ENCODE measurements at regions not wholly inside any gene's neighbourhood (a gene's known extent, or its start where the extent isn't known, plus 50 kb on each side); places are given as distances from the start of the nearest gene placed in this dataset.

DNA sequence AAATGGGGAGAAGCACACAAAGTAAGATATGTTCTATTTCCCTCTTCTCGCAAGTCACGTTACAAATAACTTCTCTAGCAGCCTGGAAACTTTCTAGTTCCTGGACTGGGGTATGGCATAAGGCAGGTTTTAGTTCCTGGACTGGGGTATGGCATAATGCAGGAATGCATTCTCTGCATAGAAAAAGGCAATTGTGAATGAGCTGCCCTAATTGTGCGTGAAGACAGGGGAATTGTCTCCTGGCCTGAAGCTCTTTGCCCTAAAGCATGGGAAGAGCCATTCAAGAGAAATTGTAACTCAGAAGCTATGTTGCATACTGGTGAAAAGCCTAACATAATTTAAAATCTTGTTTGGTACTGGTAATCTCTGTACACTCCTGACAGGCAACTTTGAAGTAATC, 54.3 kb upstream of the CBLB start:
- Histone ChIP-seq H3K4me1 (ENCODE audit: low read length) (no peaks in the 10 kb centered on the region), H4K20me1 (ENCODE audit: insufficient read depth, low read length) (no peaks in the 10 kb centered on the region), H2AFZ (ENCODE audit: low read depth, low read length) (no peak overlapping the region), H3K4me2 (ENCODE audit: low read length) (no peak overlapping the region), H3K79me2 (ENCODE audit: low read length) (no peaks in the 10 kb centered on the region), H3K4me3 (ENCODE audit: low read length) (no peak overlapping the region), H3K9me3 (ENCODE audit: insufficient read depth, low read length) (0 out of 2 replicates have a peak, but pooled peaks cover 3% of the 10 kb centered on the region), H3K9ac (ENCODE audit: low read length) (no peak overlapping the region), H3K27ac (ENCODE audit: low read length) (no peak overlapping the region), H3K27me3 (ENCODE audit: low read depth, low read length) (no peaks in the 10 kb centered on the region), H3K36me3 (replicated peaks; ENCODE audit: low read depth, low read length) (no peaks in the 10 kb centered on the region)
- TF ChIP-seq, protein P1, sequence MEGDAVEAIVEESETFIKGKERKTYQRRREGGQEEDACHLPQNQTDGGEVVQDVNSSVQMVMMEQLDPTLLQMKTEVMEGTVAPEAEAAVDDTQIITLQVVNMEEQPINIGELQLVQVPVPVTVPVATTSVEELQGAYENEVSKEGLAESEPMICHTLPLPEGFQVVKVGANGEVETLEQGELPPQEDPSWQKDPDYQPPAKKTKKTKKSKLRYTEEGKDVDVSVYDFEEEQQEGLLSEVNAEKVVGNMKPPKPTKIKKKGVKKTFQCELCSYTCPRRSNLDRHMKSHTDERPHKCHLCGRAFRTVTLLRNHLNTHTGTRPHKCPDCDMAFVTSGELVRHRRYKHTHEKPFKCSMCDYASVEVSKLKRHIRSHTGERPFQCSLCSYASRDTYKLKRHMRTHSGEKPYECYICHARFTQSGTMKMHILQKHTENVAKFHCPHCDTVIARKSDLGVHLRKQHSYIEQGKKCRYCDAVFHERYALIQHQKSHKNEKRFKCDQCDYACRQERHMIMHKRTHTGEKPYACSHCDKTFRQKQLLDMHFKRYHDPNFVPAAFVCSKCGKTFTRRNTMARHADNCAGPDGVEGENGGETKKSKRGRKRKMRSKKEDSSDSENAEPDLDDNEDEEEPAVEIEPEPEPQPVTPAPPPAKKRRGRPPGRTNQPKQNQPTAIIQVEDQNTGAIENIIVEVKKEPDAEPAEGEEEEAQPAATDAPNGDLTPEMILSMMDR (IDR thresholded peaks at IDR 0.05; ENCODE audit: low read depth, low read length): no peak
- TF ChIP-seq EZH2phosphoT487 (IDR thresholded peaks at IDR 0.05; ENCODE audit: low read depth): no peak

DNA sequence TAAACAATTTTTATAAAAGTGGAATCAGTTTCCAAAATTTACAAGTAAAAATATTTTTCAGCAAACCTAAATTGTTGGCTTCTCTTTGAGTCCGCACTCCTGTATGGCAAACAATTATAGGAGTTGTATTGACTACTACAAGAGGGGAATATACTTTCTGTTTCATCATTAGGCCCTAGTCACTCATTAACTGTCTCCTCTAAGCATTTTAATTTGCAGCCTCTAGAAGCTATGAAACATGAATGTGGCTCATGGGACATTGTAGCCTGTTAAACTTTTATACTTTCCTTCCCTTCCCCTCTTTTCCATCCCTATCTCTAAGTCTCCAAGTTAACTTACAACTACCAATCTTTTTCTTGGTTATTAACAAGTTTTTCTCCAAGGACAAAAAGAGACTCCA, 58.9 kb upstream of the CBLB start:
- TF ChIP-seq, protein P1 (IDR thresholded peaks at IDR 0.05; ENCODE audit: low read depth, low read length): no peak
- TF ChIP-seq EZH2phosphoT487 (IDR thresholded peaks at IDR 0.05; ENCODE audit: low read depth): no peak
- Histone ChIP-seq H3K27me3 (ENCODE audit: low read depth, low read length) (no peaks in the 10 kb centered on the region), H2AFZ (ENCODE audit: low read depth, low read length) (no peak overlapping the region), H4K20me1 (ENCODE audit: insufficient read depth, low read length) (no peaks in the 10 kb centered on the region), H3K4me3 (ENCODE audit: low read length) (no peak overlapping the region), H3K9ac (ENCODE audit: low read length) (no peak overlapping the region), H3K27ac (ENCODE audit: low read length) (no peak overlapping the region), H3K4me1 (ENCODE audit: low read length) (no peaks in the 10 kb centered on the region), H3K36me3 (replicated peaks; ENCODE audit: low read depth, low read length) (no peaks in the 10 kb centered on the region), H3K4me2 (ENCODE audit: low read length) (no peak overlapping the region), H3K79me2 (ENCODE audit: low read length) (no peaks in the 10 kb centered on the region), H3K9me3 (ENCODE audit: insufficient read depth, low read length) (no peaks in the 10 kb centered on the region)

DNA sequence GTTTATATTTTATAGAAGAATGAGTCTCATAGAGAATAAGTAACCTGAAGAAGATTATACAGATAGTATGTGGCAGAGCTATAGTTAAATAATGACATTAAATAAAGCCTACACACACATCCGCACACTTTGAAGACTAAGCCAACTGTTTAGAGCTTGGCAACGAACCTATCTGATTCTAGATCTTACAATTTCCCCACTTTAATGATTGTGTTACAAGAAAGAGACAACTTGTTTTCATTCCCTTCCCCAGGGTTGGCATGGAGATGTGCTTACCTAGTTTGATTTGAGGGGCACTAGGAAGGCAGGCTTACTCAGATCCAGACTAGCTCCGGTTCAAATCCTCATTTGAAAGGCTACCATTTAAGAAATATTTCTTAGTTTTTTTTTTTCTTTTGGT, 61.9 kb upstream of the CBLB start:
- Histone ChIP-seq H3K36me3 (replicated peaks; ENCODE audit: low read depth, low read length) (no peaks in the 10 kb centered on the region), H3K27me3 (ENCODE audit: low read depth, low read length) (no peaks in the 10 kb centered on the region), H3K79me2 (ENCODE audit: low read length) (no peaks in the 10 kb centered on the region), H3K27ac (ENCODE audit: low read length) (no peak overlapping the region), H2AFZ (ENCODE audit: low read depth, low read length) (no peak overlapping the region), H3K4me1 (ENCODE audit: low read length) (no peaks in the 10 kb centered on the region), H3K9me3 (ENCODE audit: insufficient read depth, low read length) (no peaks in the 10 kb centered on the region), H3K4me2 (ENCODE audit: low read length) (no peak overlapping the region), H3K9ac (ENCODE audit: low read length) (no peak overlapping the region), H3K4me3 (ENCODE audit: low read length) (no peak overlapping the region), H4K20me1 (ENCODE audit: insufficient read depth, low read length) (no peaks in the 10 kb centered on the region)
- TF ChIP-seq EZH2phosphoT487 (IDR thresholded peaks at IDR 0.05; ENCODE audit: low read depth): no peak
- TF ChIP-seq, protein P1 (IDR thresholded peaks at IDR 0.05; ENCODE audit: low read depth, low read length): no peak

DNA sequence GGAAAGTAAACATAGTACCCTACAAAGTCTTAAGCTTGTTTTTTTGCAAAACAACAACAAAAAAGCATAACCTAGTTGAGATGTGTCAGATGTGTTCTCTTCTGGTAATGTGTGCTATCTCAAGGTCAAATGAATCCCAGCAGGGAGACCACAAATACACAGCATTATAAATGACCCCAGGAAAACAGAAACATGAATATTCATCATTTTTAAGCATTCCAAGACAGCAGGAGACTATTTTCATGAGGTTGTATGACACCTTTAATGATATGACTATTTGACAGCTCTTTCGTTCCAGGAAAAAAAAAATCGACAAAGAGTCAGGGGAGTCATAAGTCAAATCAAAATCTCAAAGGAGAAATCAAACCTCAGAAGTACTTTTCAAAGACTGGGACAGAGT, 62.7 kb upstream of the CBLB start:
- Histone ChIP-seq H4K20me1 (ENCODE audit: insufficient read depth, low read length) (no peaks in the 10 kb centered on the region), H3K27me3 (ENCODE audit: low read depth, low read length) (no peaks in the 10 kb centered on the region), H3K4me3 (ENCODE audit: low read length) (no peak overlapping the region), H3K4me2 (ENCODE audit: low read length) (no peak overlapping the region), H3K9ac (ENCODE audit: low read length) (no peak overlapping the region), H3K9me3 (ENCODE audit: insufficient read depth, low read length) (no peaks in the 10 kb centered on the region), H3K79me2 (ENCODE audit: low read length) (no peaks in the 10 kb centered on the region), H2AFZ (ENCODE audit: low read depth, low read length) (no peak overlapping the region), H3K36me3 (replicated peaks; ENCODE audit: low read depth, low read length) (no peaks in the 10 kb centered on the region), H3K27ac (ENCODE audit: low read length) (no peak overlapping the region), H3K4me1 (ENCODE audit: low read length) (no peaks in the 10 kb centered on the region)
- TF ChIP-seq EZH2phosphoT487 (IDR thresholded peaks at IDR 0.05; ENCODE audit: low read depth): no peak
- TF ChIP-seq, protein P1 (IDR thresholded peaks at IDR 0.05; ENCODE audit: low read depth, low read length): no peak
